Hepatocyte (in vitro differentiated cells): ENCODE measurements at regions not wholly inside any gene's neighbourhood (a gene's known extent, or its start where the extent isn't known, plus 50 kb on each side); places are given as distances from the start of the nearest gene placed in this dataset.

Experiments
- DNase-seq: peaks from one replicate; pipeline ENCODE4 v3.0.0-alpha.2; 2016; ENCODE audit warnings: low spot score
- H2AFZ ChIP-seq: fragments of 200-600 bp; sonication (generic); 2 replicates; pipeline ENCODE4 v1.6.0; 2016; ENCODE audit warnings: antibody characterized with exemption, mild to moderate bottlenecking
- H3K27ac ChIP-seq: fragments of 200-600 bp; sonication (generic); 2 replicates; pipeline ENCODE4 v1.5.1; 2016; ENCODE audit warnings: mild to moderate bottlenecking
- H3K27me3 ChIP-seq: fragments of 200-600 bp; sonication (generic); 2 replicates; pipeline ENCODE4 v1.6.1; 2016
- H3K36me3 ChIP-seq: fragments of 200-600 bp; sonication (generic); replicated peaks from 2 replicates; pipeline ENCODE4 v1.5.1; 2016; ENCODE audit warnings: low read depth; ENCODE audit not compliant: insufficient read depth
- H3K4me1 ChIP-seq: fragments of 200-600 bp; sonication (generic); 2 replicates; pipeline ENCODE4 v1.5.1; 2016; ENCODE audit warnings: mild to moderate bottlenecking, moderate library complexity; ENCODE audit not compliant: insufficient read depth
- H3K4me2 ChIP-seq: fragments of 200-600 bp; sonication (generic); 2 replicates; pipeline ENCODE4 v1.6.0; 2016
- H3K4me3 ChIP-seq: fragments of 200-600 bp; sonication (generic); 2 replicates; pipeline ENCODE4 v1.5.1; 2016; ENCODE audit warnings: mild to moderate bottlenecking
- H3K79me2 ChIP-seq: fragments of 200-600 bp; sonication (generic); 2 replicates; pipeline ENCODE4 v1.6.0; 2017; ENCODE audit warnings: mild to moderate bottlenecking
- H3K9me2 ChIP-seq: fragments of 200-600 bp; sonication (generic); replicated peaks from 2 replicates; pipeline ENCODE4 v1.6.0; 2017; ENCODE audit warnings: mild to moderate bottlenecking; ENCODE audit not compliant: insufficient read depth
- H3K9me3 ChIP-seq: fragments of 200-600 bp; sonication (generic); 2 replicates; pipeline ENCODE4 v1.5.1; 2016; ENCODE audit warnings: low read depth, mild to moderate bottlenecking
- H4K20me1 ChIP-seq: fragments of 200-600 bp; sonication (generic); 2 replicates; pipeline ENCODE4 v1.6.0; 2016; ENCODE audit warnings: mild to moderate bottlenecking; ENCODE audit not compliant: insufficient read depth, poor library complexity, severe bottlenecking
- CTCF ChIP-seq: fragments of 200-600 bp; sonication (generic); IDR thresholded peaks from 2 replicates; pipeline ENCODE4 v1.5.1; 2016; ENCODE audit warnings: antibody characterized with exemption, mild to moderate bottlenecking; ENCODE audit not compliant: poor library complexity
- EZH2 ChIP-seq: fragments of 200-600 bp; sonication (generic); IDR thresholded peaks from 2 replicates; pipeline ENCODE4 v1.6.1; 2016; ENCODE audit warnings: antibody characterized with exemption, mild to moderate bottlenecking, borderline replicate concordance
- EZH2phosphoT487 ChIP-seq: fragments of 200-600 bp; sonication (generic); IDR thresholded peaks from one replicate; pipeline ENCODE4 v1.6.1; 2018; ENCODE audit warnings: antibody characterized with exemption, mild to moderate bottlenecking, low read depth, moderate library complexity; ENCODE audit not compliant: unreplicated experiment, severe bottlenecking
- WGBS: methylation state at CpG from one replicate; pipeline ENCODE4 v1.1.6; 2016; ENCODE audit warnings: low lambda C conversion rate; ENCODE audit errors: missing lambda C conversion rate; 5-methylcytosine and 5-hydroxymethylcytosine counted together

- no peak overlapping the region for H3K4me3 ChIP-seq
- no peaks in the 10 kb centered on the region for H3K9me2 ChIP-seq
- H4K20me1 ChIP-seq, result no peaks in the 10 kb centered on the region
- no peaks in the 10 kb centered on the region for H3K27me3 ChIP-seq
- no peaks in the 10 kb centered on the region for H3K9me3 ChIP-seq
- no peak overlapping the region for H2AFZ ChIP-seq
- TF ChIP-seq EZH2phosphoT487 (no peak), EZH2 (no peak), CTCF (no peak)
- WGBS, result 93% methylated on average over 2 of the region's 2 CpGs
- H3K79me2 ChIP-seq, result no peaks in the 10 kb centered on the region
- no peak for DNase-seq
- no peak overlapping the region for H3K27ac ChIP-seq
- no peaks in the 10 kb centered on the region for H3K36me3 ChIP-seq
- H3K4me1 ChIP-seq, result no peaks in the 10 kb centered on the region
- no peak overlapping the region for H3K4me2 ChIP-seq
These were observed 106.9 kb downstream of the BACH1 start for GRCh38 chr21:29405503-29406122.

- TF ChIP-seq CTCF, result no peak
- no peak for TF ChIP-seq EZH2phosphoT487
- TF ChIP-seq EZH2, result no peak
- no peaks in the 10 kb centered on the region for H3K36me3 ChIP-seq
- H3K4me3 ChIP-seq, result no peak overlapping the region
These were observed 107.7 kb downstream of the BACH1 start for GRCh38 chr21:29406385-29406784.

GRCh38 chr21:29407571-29407970 lies 108.8 kb downstream of the BACH1 start:
- Histone ChIP-seq H3K4me3 (no peak overlapping the region), H3K27ac (no peak overlapping the region), H3K9me2 (no peaks in the 10 kb centered on the region), H3K36me3 (no peaks in the 10 kb centered on the region), H3K4me2 (no peak overlapping the region), H3K4me1 (no peaks in the 10 kb centered on the region), H3K9me3 (no peaks in the 10 kb centered on the region), H4K20me1 (no peaks in the 10 kb centered on the region), H2AFZ (no peak overlapping the region), H3K27me3 (no peaks in the 10 kb centered on the region), H3K79me2 (no peaks in the 10 kb centered on the region)
- DNase-seq, result no peak
- no peak for TF ChIP-seq CTCF
- TF ChIP-seq EZH2, result no peak
- TF ChIP-seq EZH2phosphoT487, result no peak
- WGBS, result 48% methylated on average over 2 of the region's 2 CpGs

More at GRCh38 chr21:29406385-29406784, 107.7 kb downstream of the BACH1 start:
- no peak overlapping the region for H3K27ac ChIP-seq
- no peaks in the 10 kb centered on the region for H3K79me2 ChIP-seq
- no peaks in the 10 kb centered on the region for H3K27me3 ChIP-seq
- DNase-seq, result no peak
- H4K20me1 ChIP-seq, result no peaks in the 10 kb centered on the region
- no peaks in the 10 kb centered on the region for H3K9me2 ChIP-seq
- H3K4me1 ChIP-seq, result no peaks in the 10 kb centered on the region
- no peak overlapping the region for H3K4me2 ChIP-seq
- H3K9me3 ChIP-seq, result no peaks in the 10 kb centered on the region
- no peak overlapping the region for H2AFZ ChIP-seq
